ENCODE measurements at regions not wholly inside any gene's neighbourhood (a gene's known extent, or its start where the extent isn't known, plus 50 kb on each side); places are given as distances from the start of the nearest gene placed in this dataset.

GRCh38 chr7:46979439-46979838 lies 602.5 kb downstream of the TNS3 start:
- no peak overlapping the region for H3K4me3 ChIP-seq
- H3K36me3 ChIP-seq (ENCODE audit: insufficient read depth, low read length): no peaks in the 10 kb centered on the region
- DNase-seq (ENCODE audit: low read depth, low spot score): no peak
- H3K27ac ChIP-seq: no peak overlapping the region
- H3K9me3 ChIP-seq (ENCODE audit: low read depth, low read length): no peaks in the 10 kb centered on the region
- H3K9ac ChIP-seq (ENCODE audit: insufficient read length): no peak overlapping the region
- TF ChIP-seq FOXP2 (optimal IDR thresholded peaks at IDR 0.05; ENCODE audit: control extremely low read depth, extremely low read length, insufficient read depth) (no peak), EZH2 (IDR thresholded peaks at IDR 0.05) (no peak), POLR2AphosphoS5 (IDR thresholded peaks at IDR 0.05; ENCODE audit: borderline replicate concordance, low read depth, low read length) (no peak)

GRCh38 chr7:46975493-46975892 lies 606.4 kb downstream of the TNS3 start:
- DNase-seq (ENCODE audit: low read depth, low spot score): no peak
- no peak overlapping the region for H3K4me3 ChIP-seq
- TF ChIP-seq FOXP2 (optimal IDR thresholded peaks at IDR 0.05; ENCODE audit: control extremely low read depth, extremely low read length, insufficient read depth): no peak
- no peak for TF ChIP-seq EZH2 (IDR thresholded peaks at IDR 0.05)
- no peak overlapping the region for H3K9ac ChIP-seq (ENCODE audit: insufficient read length)
- H3K27ac ChIP-seq: no peak overlapping the region
- no peaks in the 10 kb centered on the region for H3K36me3 ChIP-seq (ENCODE audit: insufficient read depth, low read length)
- no peaks in the 10 kb centered on the region for H3K9me3 ChIP-seq (ENCODE audit: low read depth, low read length)

- Histone ChIP-seq H3K9ac (ENCODE audit: insufficient read length) (no peak overlapping the region), H3K9me3 (ENCODE audit: low read depth, low read length) (no peaks in the 10 kb centered on the region), H3K36me3 (ENCODE audit: insufficient read depth, low read length) (no peaks in the 10 kb centered on the region), H3K4me3 (no peak overlapping the region), H3K27ac (no peak overlapping the region)
- DNase-seq (ENCODE audit: low read depth, low spot score): no peak
- TF ChIP-seq EZH2 (IDR thresholded peaks at IDR 0.05) (no peak), FOXP2 (optimal IDR thresholded peaks at IDR 0.05; ENCODE audit: control extremely low read depth, extremely low read length, insufficient read depth) (no peak), POLR2AphosphoS5 (IDR thresholded peaks at IDR 0.05; ENCODE audit: borderline replicate concordance, low read depth, low read length) (no peak)
Observed at GRCh38 chr7:46972205-46972604, 609.7 kb downstream of the TNS3 start.

GRCh38 chr7:46970476-46970875 lies 611.4 kb downstream of the TNS3 start:
- no peak overlapping the region for H3K9ac ChIP-seq (ENCODE audit: insufficient read length)
- peak overlapping the region; percentile 61 for H3K4me3 ChIP-seq
- DNase-seq (ENCODE audit: low read depth, low spot score): no peak
- H3K9me3 ChIP-seq (ENCODE audit: low read depth, low read length): no peaks in the 10 kb centered on the region
- no peak overlapping the region for H3K27ac ChIP-seq
- no peaks in the 10 kb centered on the region for H3K36me3 ChIP-seq (ENCODE audit: insufficient read depth, low read length)
- TF ChIP-seq POLR2AphosphoS5 (IDR thresholded peaks at IDR 0.05; ENCODE audit: borderline replicate concordance, low read depth, low read length) (no peak), FOXP2 (optimal IDR thresholded peaks at IDR 0.05; ENCODE audit: control extremely low read depth, extremely low read length, insufficient read depth) (no peak), EZH2 (IDR thresholded peaks at IDR 0.05) (no peak)

- Histone ChIP-seq H3K9ac (ENCODE audit: insufficient read length) (no peak overlapping the region), H3K4me3 (peak overlapping the region; percentile 61), H3K9me3 (ENCODE audit: low read depth, low read length) (no peaks in the 10 kb centered on the region), H3K27ac (no peak overlapping the region), H3K36me3 (ENCODE audit: insufficient read depth, low read length) (no peaks in the 10 kb centered on the region)
- DNase-seq (ENCODE audit: low read depth, low spot score): no peak
- TF ChIP-seq FOXP2 (optimal IDR thresholded peaks at IDR 0.05; ENCODE audit: control extremely low read depth, extremely low read length, insufficient read depth) (no peak), POLR2AphosphoS5 (IDR thresholded peaks at IDR 0.05; ENCODE audit: borderline replicate concordance, low read depth, low read length) (no peak), EZH2 (IDR thresholded peaks at IDR 0.05) (no peak)
Observed at GRCh38 chr7:46970131-46970430, 611.8 kb downstream of the TNS3 start.

GRCh38 chr7:46969303-46970130 lies 612.4 kb downstream of the TNS3 start:
- Histone ChIP-seq H3K36me3 (ENCODE audit: insufficient read depth, low read length) (no peaks in the 10 kb centered on the region), H3K9me3 (ENCODE audit: low read depth, low read length) (no peaks in the 10 kb centered on the region; the same call in 1 of the 2 replicates), H3K4me3 (peak overlapping the region; percentile 61), H3K9ac (ENCODE audit: insufficient read length) (no peak overlapping the region), H3K27ac (no peak overlapping the region)
- peak; percentile 51; the same call in 1 of the 2 replicates for TF ChIP-seq POLR2AphosphoS5 (IDR thresholded peaks at IDR 0.05; ENCODE audit: borderline replicate concordance, low read depth, low read length)
- no peak for TF ChIP-seq FOXP2 (optimal IDR thresholded peaks at IDR 0.05; ENCODE audit: control extremely low read depth, extremely low read length, insufficient read depth)
- no peak for DNase-seq (ENCODE audit: low read depth, low spot score)

- Histone ChIP-seq H3K9ac (ENCODE audit: insufficient read length) (no peak overlapping the region), H3K27ac (no peak overlapping the region), H3K4me3 (no peak overlapping the region), H3K36me3 (ENCODE audit: insufficient read depth, low read length) (no peaks in the 10 kb centered on the region), H3K9me3 (ENCODE audit: low read depth, low read length) (no peaks in the 10 kb centered on the region; the same call in 1 of the 2 replicates)
- DNase-seq (ENCODE audit: low read depth, low spot score): no peak
- no peak for TF ChIP-seq FOXP2 (optimal IDR thresholded peaks at IDR 0.05; ENCODE audit: control extremely low read depth, extremely low read length, insufficient read depth)
- no peak for TF ChIP-seq EZH2 (IDR thresholded peaks at IDR 0.05)
- TF ChIP-seq POLR2AphosphoS5 (IDR thresholded peaks at IDR 0.05; ENCODE audit: borderline replicate concordance, low read depth, low read length): no peak
Observed at GRCh38 chr7:46968003-46968402, 613.9 kb downstream of the TNS3 start.

GRCh38 chr7:46963719-46964118 lies 618.2 kb downstream of the TNS3 start:
- no peak for TF ChIP-seq FOXP2 (optimal IDR thresholded peaks at IDR 0.05; ENCODE audit: control extremely low read depth, extremely low read length, insufficient read depth)
- no peak for TF ChIP-seq EZH2 (IDR thresholded peaks at IDR 0.05)
- Histone ChIP-seq H3K9me3 (ENCODE audit: low read depth, low read length) (no peaks in the 10 kb centered on the region; the same call in 1 of the 2 replicates), H3K9ac (ENCODE audit: insufficient read length) (no peak overlapping the region), H3K27ac (no peak overlapping the region), H3K36me3 (ENCODE audit: insufficient read depth, low read length) (no peaks in the 10 kb centered on the region), H3K4me3 (no peak overlapping the region)
- no peak for DNase-seq (ENCODE audit: low read depth, low spot score)

- H3K9me3 ChIP-seq (ENCODE audit: low read depth, low read length): no peaks in the 10 kb centered on the region; the same call in 1 of the 2 replicates
- no peak overlapping the region for H3K27ac ChIP-seq
- H3K9ac ChIP-seq (ENCODE audit: insufficient read length): no peak overlapping the region
- no peaks in the 10 kb centered on the region for H3K36me3 ChIP-seq (ENCODE audit: insufficient read depth, low read length)
- H3K4me3 ChIP-seq: no peak overlapping the region
- no peak for TF ChIP-seq EZH2 (IDR thresholded peaks at IDR 0.05)
- TF ChIP-seq FOXP2 (optimal IDR thresholded peaks at IDR 0.05; ENCODE audit: control extremely low read depth, extremely low read length, insufficient read depth): no peak
- no peak for TF ChIP-seq POLR2AphosphoS5 (IDR thresholded peaks at IDR 0.05; ENCODE audit: borderline replicate concordance, low read depth, low read length)
- no peak for DNase-seq (ENCODE audit: low read depth, low spot score)
Observed at GRCh38 chr7:46960970-46961369, 620.9 kb downstream of the TNS3 start.

Measured in SK-N-MC (cell line).